Hematopoietic multipotent progenitor cell treated with erythropoietin and hydrocortisone succinate and interleukin-3 and kit ligand, for 17 days (in vitro differentiated cells): ENCODE measurements at regions not wholly inside any gene's neighbourhood (a gene's known extent, or its start where the extent isn't known, plus 50 kb on each side); places are given as distances from the start of the nearest gene placed in this dataset.
A peak's percentile ranks its signal among the peaks of the same experiment; 100 is the strongest.
"Not testable (repeated sequence)": the region's sequence is repeated elsewhere in the genome, so short reads cannot be mapped to it uniquely, and the experiment has no call there.

Source experiments
- DNase-seq: peaks from one replicate; pipeline ENCODE4 v3.0.0-alpha.2; 2015; ENCODE audit warnings: low spot score

DNA sequence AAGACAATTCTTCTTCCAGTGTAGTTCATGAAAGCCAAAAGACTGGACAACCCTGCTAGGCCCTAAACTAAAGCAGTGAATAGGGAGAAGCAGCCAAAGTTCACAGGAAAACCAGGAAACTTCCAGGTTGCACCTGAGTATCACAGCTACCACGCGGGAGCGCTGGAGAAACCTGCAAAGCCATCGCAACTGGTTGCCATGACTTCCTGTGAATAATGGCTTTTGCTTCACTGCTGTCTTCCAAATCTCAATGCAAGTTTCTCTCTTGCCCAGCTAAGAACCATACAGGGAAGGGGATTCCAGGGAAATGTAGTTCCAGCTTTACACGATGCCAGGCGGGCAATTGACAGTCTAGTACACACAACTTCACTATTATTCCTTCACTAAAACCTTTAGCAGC lies 114.1 kb downstream of the GXYLT1 start:
- DNase-seq, result no peak

DNA sequence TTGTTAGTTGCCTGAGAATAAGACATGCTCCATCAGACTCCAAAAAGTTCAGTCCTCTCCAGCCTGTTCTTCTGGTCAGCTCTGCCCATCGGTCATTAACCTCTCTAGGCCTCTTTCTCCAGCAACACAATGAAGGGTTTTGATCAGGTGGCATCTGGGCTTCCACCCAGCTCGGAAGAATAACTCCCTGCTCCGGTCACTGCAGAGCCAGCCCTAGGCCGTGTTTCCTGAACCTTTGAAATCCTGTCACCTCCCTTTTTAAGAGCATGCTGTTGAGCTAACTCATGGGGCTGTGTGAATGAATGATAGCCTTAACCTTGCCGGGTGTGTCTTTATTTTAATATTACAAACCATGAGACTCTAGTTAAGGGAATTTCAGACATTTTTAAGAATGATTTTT lies 117.1 kb downstream of the GXYLT1 start:
- DNase-seq, result no peak

DNA sequence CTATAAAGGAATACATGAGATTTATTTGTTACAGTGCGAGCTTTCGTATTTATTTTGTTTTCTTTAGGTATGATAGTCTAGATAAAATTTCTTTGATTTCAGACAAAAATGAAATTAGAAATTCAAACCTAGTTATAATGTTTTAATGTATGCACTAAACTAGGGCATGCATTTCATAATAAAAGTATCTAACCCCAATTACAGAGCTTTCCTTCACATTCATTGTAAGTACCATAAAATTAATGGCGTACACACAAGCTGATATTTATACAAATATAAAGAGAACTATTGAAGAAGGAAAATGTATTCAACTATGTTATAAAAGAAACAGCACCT lies 120.2 kb downstream of the GXYLT1 start:
- no peak for DNase-seq

DNA sequence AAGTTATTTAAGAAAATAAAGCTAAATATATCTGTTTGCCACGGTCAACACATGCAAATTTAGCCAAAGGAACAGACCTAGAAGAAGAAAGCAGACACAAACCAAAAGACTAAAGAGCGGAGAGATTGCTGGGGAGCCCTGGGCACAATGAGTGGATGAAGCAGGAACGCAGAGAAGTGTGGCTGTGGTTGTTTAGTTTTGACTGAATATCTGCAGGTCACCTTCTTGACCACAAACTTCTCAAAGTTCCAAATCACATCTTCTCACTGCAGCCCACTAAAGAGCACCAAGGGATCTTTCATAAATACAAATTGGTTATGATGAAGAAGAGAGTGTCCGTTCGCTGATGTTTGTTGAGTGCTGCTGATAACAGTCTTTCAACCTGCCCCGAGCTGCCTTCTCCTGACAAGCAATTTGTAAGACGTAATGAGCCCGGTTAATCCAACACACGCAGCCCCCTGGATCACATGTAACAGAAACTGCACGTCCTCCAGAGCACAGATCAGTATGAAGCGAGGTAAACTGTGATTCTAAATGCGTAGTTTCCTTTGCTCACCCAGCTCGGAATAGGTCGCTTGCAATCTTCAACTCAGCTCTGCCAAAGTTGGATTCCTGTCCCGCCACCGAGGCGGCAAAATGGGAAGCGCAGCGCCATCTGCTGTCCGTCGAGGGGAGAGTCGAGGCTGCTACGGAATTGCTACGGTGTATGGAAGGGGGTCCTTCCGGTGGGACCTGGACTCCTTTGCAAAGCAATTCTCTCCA lies 120.8 kb downstream of the GXYLT1 start:
- DNase-seq, result peak; percentile 69

DNA sequence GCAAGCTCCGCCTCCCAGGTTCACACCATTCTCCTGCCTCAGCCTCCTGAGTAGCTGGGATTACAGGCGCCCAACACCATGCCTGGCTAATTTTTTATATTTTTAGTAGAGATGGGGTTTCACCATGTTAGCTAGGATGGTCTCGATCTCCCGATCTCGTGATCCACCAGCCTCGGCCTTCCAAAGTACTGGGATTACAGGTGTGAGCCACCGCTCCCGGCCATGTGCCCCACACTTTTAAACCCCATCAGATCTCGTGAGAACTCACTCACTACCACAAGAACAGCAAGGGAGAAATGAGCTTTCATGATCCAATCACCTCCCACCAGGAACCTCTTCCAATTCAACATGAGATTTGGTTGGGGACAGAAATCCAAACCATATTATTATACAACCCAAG lies 122.7 kb downstream of the GXYLT1 start:
- not testable (repeated sequence) for DNase-seq

DNA sequence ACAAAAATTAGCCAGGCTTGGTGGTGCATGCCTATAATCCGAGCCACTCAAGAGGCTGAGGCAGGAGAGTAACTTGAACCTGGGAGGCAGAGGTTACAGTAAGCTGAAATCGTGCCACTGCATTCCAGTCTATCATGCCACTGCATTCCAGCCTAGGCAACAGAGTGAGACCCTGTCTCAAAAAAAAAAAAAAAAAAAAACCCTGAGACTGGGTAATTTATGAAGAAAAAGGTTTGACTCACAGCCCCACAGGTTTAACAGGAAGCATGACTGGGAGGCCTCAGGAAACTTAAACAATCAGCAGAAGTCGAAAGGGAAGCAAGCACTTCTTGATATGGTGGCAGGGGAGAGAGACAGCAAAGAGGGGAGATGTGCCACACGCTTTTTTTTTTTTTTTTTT lies 123.2 kb downstream of the GXYLT1 start:
- no peak for DNase-seq

DNA sequence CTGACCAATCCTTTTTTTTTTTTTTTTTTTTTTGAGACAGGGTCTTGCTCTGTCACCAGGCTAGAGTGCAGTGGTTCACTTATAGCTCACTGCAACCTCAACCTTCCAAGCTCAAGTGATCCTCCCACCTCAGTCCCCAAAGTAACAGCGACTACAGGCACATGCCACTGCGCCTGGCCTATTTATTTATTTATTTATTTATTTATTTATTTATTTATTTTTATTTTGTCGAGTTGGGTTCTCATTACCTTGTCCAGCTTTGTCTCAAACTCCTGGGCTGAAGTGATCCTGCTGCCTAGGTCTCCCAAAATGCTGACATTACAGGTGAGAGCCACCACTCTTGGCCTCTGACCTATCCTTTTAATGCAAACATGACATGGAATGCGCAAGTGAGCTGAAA lies 124.4 kb downstream of the GXYLT1 start:
- DNase-seq, result no peak

DNA sequence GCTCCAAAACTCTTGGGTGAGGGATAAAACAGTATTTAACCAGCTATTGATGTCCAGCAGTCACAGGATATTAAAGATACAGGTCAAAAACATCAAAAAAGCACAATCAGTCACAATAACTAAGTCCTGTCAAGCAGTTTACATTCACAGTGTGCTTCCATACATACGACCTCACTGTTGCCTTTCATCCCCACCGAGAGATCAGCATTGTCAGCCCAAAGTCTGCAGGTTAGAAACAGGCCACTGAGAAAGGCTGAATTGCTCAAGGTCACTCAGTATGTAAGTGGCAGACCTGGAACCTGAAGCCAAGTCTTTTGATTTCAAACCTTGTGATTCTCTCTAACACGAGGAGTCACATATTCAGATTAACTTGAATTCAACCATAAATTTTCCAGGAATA lies 124.9 kb downstream of the GXYLT1 start:
- no peak for DNase-seq

DNA sequence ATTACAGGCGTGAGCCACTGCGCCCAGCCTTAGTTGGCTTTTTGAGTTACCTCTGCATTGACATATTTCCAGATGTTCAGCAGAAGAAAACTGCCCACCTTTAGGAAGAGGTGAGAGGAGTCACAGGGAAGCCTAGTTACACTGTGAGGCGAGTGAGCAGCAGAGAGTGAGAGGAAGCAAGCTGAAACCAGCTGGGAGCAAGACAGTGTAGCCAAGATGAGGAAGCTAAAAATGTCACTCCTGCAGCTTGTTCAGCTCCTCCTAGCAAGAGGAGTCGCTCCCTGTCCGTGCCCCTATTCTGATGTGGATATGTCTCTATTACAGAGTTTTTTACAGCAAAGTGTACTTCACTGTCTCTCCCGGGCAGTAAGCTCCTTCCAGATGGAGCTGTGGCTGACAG lies 127.6 kb downstream of the GXYLT1 start:
- no peak for DNase-seq

DNA sequence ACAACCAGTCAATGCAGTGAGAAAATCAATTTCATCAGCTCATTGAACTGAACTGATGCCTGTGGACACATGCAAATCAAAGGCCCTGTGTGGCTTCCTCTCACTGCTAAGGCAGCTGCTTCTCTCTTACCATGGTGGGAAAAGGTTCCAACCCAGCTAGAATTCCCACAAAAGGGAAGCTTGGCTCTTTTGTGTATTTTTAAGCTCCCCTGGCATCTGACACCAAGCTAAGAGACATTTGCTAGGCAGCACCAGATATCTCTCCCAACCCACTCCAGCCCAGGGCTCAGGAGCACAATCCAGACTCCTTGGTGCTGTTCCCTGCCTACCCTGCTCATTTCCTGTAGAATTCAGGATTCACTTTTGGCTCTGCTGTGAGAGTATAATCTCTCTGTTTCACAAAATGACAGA lies 129.6 kb downstream of the GXYLT1 start:
- DNase-seq, result no peak

DNA sequence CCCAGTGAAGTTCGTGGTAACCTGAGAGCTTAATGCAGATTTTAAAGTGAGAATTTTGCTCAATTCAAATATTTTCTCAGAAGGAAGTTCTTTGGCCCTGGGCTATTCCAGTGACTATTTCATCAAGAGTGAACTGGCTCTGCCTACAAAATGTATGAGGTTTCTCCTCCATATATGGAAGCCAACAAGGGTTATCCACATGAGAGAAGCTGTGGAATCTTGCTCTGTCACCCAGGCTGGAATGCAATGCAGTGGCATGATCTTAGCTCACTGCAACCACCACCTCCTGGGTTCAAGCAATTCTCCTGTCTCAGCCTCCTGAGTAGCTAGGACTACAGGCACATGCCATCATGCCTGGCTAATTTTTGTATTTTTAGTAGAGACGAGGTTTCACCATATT lies 132.2 kb downstream of the GXYLT1 start:
- not testable (repeated sequence) for DNase-seq

DNA sequence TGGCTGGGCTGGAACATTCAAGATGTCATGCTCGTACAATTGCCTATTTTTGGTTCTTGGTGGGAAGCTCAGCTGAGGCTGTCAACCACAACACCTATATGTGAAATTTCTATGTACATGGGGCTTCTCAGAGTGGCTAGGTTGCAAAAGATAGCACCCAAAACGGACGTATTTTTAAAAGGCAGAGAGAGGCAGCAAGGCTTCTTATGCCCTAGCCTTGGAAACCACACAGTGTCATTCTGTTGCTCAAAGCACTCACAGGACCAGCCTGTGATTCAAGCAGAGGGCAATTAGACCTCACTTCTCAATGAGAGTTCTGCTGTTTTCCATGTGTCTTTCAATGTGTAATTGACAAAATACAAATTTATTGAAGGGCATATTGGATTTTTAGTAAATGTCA lies 134.0 kb downstream of the GXYLT1 start:
- no peak for DNase-seq

DNA sequence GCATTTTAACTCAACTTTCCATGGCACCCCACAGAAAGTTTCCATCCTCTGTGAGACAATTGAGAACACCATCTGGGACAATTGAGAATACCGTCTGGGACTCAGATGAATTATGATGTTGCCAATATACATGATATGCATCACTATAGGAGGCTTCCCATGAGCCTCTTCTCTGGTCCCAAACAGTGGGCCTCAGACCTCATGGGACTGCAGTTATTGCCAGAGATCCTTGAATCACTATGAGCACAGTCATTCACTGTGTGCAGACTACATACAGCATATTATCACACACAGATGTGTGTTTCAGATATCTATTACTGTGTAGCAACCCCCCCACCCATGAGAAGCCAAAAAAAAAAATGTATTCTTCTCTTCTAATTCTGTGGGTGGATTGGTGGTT lies 134.4 kb downstream of the GXYLT1 start:
- DNase-seq, result no peak

DNA sequence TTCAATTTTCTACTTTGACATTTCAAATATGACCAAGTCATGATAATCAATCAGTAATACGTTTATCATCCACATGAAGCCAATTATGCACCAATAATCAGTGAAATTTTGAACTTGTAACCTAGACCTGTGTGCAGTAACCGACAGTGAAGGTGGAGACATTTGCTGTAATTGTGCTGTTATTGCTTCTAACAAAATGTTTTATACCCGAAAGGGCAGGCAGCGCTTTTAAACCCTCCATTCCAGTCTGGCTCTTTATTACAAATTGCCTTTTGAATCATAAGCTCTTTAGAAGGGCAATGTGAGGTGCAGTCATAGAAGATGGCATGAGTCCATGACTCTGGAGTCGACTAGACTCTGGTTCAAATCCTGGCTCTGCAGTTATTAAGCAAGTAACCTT lies 135.7 kb downstream of the GXYLT1 start:
- DNase-seq, result no peak

DNA sequence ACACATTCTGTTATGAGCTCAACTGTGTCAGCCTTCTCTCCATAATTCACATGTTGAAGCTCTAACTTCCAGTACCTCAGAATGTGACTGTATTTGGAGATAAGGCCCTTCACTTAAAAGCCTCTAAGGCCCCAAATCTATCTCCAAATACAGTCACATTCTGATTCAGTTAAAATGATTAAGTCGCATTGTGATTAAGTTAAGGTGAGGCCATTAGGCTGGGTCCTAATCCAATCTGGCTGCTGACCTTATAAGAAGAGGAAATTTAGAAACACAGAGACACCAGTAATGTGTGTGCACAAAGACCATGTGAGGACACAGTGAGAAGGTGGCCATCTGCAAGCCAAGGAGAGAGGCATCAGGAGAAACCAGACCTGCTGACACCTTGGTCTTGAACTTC lies 141.6 kb downstream of the GXYLT1 start:
- DNase-seq, result no peak

DNA sequence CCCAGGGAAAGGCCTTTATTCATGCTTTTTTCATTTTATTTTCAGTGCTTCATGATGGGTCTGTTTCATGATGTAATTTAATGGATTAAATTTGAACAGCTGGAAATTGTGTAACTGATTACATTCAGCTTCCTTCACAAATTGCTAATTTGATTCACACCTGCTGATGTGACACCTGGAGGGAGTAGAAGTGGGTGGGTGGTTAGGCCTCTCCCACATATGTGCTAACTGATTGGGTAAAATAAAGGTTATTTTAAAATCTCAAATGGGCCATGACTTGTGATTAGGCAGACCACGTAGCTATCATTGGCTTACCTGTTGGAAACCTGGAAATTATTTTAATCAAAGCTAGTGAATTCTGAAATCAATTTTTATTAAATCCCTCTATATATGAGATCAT lies 142.1 kb downstream of the GXYLT1 start:
- DNase-seq, result no peak

DNA sequence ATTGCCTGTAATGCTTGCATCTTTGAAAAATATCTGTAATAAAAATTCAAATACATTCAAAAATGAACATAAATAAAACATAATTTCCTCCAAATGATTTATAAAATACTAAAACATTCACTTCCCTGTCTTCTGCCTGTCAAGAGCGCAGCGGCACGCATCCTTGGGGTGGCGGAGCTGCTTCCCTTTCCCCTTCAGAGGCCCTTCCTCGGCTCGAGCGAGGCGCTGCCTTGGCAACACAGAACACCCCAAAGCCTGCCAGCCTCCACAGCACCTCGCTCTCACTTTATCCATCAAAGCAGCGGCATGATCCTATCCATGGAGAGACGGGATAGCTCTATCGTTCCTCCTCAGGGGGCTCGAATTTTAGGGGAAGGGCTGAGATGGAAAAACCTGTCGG lies 146.2 kb downstream of the GXYLT1 start:
- DNase-seq, result no peak

DNA sequence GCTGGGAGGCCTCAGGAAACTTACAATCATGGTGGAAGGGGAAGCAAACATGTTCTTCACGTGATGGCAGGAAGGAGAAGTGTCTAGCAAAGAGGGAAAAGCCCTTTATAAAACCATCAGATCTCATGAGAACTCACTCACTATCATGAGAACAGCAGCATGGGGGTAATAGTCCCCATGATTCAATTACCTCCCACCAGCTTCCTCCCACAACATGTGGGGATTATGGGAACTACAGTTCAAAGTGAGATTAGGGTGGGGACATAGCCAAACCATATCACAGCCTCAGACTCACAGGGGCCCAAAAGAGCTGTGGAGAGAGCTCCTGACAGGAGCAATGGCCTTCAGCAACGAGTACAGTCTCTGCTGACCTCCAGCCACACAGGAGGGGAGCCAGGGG lies 151.4 kb downstream of the GXYLT1 start:
- no peak for DNase-seq

DNA sequence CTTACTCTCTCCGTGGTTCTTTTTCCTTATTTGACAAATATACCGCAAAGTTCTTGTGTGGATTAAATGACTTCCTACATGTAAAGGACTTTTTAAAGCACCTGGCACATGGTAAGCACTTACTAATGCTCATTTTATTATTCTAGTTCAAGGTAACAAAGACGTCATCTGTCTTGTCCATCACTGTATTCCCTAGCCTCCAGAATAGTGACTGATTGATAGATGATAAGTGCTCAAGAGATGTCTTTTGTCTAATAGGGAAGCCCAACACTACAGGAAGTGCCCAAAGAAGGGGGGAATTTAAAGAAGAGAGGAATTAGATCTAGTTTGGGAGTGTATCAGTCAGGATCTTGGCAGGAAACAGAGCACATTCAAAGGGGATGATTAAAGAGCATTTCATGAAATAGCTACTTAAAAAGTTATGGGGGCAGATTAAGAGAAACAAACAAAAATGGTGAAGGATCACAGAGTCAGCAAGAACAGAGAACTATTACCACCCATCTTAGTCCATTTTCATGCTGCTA lies 151.9 kb downstream of the GXYLT1 start:
- no peak for DNase-seq

DNA sequence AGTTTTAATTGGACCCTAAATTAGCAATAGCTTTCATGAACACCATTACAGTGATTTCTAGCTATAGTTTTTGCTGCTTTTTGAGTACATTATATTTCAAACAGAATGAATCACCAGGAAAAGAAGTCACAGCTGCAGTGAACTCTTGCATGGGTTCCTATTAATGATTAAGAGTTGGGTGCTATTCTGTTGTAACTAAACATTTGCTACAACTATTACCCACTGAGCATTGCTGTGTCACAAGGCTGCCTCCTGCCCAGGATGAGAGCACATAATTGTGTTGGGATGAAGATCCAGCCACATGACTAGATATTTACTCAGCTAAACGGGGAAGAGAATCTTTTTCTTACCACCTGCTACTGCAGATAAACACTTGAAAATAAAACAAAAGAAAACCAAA lies 152.7 kb downstream of the GXYLT1 start:
- no peak for DNase-seq

DNA sequence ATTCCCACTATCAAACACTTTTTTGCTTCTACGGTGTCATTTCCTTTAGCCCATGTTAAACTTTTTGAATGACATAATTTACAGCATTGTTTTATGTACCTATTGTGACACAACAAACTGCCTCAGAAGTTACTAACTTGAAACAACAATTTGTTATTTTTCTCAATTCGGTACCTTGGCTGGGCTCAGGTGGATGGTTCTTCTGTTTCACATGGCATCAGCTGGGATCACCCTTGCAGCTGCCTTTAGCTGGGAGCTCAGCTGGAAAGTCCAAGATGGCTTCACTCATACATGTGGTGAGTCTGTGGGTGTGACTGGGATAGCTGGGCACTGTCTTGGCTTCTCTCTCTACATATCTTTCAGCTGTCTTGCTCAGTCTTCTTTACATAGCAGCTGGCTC lies 156.0 kb downstream of the GXYLT1 start:
- DNase-seq, result no peak

DNA sequence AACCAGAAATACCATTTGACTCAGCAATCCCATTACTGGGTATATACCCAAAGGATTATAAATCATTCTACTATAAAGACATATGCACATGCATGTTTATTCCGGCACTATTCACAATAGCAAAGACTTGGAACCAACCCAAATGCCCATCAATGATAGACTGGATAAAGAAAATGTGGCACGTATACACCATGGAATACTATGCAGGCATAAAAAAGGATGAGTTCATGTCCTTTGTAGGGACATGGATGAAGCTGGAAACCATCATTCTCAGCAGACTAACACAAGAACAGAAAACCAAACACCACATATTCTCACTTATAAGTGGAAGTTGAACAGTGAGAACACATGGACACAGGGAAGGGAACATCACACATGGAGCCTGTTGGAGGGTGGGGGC lies 158.2 kb downstream of the GXYLT1 start:
- DNase-seq, result not testable (repeated sequence)

DNA sequence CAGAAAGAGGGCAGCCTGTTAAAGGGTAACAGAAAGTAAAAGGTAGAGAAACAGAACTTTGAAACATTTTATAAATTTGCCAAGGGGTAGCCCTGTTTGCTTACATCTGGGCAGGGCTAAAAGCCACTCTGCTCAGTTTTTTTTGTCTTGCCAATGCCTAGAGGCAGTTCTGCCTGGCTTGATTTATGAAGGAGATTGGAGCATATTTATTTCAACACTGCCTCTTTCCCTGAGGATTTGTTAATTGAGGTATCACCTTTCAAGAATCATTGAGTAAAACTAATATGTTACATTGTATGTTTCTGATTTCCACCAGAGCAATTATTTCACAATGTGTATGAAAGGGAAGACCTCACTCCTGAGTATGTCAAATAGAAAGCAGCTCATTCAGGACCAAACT lies 160.8 kb downstream of the GXYLT1 start:
- no peak for DNase-seq

DNA sequence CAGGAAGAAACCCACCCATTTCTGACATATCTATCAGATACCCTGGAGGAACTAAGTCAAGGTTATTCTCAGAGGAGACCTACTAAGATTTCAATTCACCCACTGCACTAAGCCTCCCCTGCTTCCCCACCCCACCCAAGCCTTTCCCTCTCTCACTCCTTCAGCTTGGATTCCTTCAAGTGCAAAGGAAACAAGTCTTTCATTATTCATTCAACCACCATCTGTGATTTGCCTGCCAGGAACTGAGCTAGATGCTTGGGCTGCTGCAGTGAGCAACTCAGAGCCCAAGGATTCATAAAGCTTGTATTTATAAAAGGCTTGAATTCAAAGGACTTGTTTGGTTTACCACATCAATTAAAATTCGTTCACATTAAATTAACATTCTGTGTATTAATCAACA lies 161.3 kb downstream of the GXYLT1 start:
- no peak for DNase-seq

DNA sequence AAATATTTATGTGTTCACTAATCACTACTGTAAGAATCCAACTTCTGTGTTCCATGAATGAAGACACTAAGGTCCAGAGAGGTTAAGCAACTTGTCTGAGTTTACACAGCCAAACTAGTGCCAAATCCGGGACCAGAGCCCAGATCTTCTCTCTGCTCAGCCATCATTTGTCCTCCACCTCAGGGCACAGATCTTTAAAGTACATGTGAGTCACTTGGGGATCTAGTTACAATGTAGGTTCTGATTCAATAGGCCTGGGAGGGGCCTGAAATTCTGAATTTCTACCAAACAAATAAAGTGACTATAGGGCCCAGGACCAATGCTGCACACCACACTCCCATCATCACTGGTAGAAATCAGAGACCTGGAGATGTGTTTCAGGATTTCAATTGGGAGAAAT lies 162.9 kb downstream of the GXYLT1 start:
- DNase-seq, result no peak
